Vagina (tissue), 2 donors: ENCODE measurements at regions not wholly inside any gene's neighbourhood (a gene's known extent, or its start where the extent isn't known, plus 50 kb on each side); places are given as distances from the start of the nearest gene placed in this dataset.
"Not testable (repeated sequence)": the region's sequence is repeated elsewhere in the genome, so short reads cannot be mapped to it uniquely, and the experiment has no call there.

Experiments
- POLR2A ChIP-seq, 2 donors: fragments of 450-650 bp; IDR thresholded peaks; one replicate each; pipeline ENCODE4 v1.6.1; 2017; ENCODE audit warnings: antibody characterized with exemption in 2 of 2, mild to moderate bottlenecking in 2 of 2, moderate library complexity in 2 of 2
- POLR2AphosphoS5 ChIP-seq, 2 donors: sonication (generic); formaldehyde crosslinking; IDR thresholded peaks; one replicate each; pipeline ENCODE4 v1.9.0; 2017; ENCODE audit warnings: antibody characterized with exemption in 2 of 2, mild to moderate bottlenecking in 2 of 2, low read depth in 1 of 2; ENCODE audit not compliant: insufficient read depth in 1 of 2
- TF ChIP-seq, protein P1 (sequence below), 3 experiments: fragments of 450-650 bp in 2 of 3; fragments of 200-600 bp in 1 of 3; sonication (generic) in 1 of 3; IDR thresholded peaks; one replicate each; pipeline ENCODE4 v1.5.1; 2017 to 2019; ENCODE audit warnings: antibody characterized with exemption in 3 of 3, mild to moderate bottlenecking in 2 of 3, moderate library complexity in 2 of 3

DNA sequence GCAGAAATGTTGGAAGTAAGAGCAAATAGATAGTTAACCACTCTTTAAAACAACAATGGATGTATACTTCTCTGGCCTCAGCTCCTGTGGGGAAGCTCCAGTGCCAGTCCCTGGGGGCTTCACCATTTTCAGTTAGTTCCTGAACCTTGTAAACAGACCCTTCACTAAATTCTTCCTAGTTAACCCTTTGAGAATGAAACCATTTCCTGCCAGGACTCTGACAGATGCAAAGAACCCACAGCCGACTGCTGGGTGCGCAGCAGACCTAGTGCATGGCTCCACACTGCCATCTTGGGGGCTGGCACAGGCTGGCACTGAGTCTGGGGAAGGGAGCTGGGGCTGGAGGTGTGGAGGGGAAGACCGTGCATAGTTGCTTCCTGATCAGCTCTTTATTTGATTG is 244.4 kb downstream of the CEP170 start:
- TF ChIP-seq, protein P1, sequence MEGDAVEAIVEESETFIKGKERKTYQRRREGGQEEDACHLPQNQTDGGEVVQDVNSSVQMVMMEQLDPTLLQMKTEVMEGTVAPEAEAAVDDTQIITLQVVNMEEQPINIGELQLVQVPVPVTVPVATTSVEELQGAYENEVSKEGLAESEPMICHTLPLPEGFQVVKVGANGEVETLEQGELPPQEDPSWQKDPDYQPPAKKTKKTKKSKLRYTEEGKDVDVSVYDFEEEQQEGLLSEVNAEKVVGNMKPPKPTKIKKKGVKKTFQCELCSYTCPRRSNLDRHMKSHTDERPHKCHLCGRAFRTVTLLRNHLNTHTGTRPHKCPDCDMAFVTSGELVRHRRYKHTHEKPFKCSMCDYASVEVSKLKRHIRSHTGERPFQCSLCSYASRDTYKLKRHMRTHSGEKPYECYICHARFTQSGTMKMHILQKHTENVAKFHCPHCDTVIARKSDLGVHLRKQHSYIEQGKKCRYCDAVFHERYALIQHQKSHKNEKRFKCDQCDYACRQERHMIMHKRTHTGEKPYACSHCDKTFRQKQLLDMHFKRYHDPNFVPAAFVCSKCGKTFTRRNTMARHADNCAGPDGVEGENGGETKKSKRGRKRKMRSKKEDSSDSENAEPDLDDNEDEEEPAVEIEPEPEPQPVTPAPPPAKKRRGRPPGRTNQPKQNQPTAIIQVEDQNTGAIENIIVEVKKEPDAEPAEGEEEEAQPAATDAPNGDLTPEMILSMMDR (IDR thresholded peaks at IDR 0.05): not testable (repeated sequence)
- not testable (repeated sequence) for TF ChIP-seq POLR2AphosphoS5 (IDR thresholded peaks at IDR 0.05; ENCODE audit: insufficient read depth in 1 of 2, low read depth in 1 of 2); POLR2A (IDR thresholded peaks at IDR 0.05)
